ENCODE measurements at regions not wholly inside any gene's neighbourhood (a gene's known extent, or its start where the extent isn't known, plus 50 kb on each side); places are given as distances from the start of the nearest gene placed in this dataset.

DNA sequence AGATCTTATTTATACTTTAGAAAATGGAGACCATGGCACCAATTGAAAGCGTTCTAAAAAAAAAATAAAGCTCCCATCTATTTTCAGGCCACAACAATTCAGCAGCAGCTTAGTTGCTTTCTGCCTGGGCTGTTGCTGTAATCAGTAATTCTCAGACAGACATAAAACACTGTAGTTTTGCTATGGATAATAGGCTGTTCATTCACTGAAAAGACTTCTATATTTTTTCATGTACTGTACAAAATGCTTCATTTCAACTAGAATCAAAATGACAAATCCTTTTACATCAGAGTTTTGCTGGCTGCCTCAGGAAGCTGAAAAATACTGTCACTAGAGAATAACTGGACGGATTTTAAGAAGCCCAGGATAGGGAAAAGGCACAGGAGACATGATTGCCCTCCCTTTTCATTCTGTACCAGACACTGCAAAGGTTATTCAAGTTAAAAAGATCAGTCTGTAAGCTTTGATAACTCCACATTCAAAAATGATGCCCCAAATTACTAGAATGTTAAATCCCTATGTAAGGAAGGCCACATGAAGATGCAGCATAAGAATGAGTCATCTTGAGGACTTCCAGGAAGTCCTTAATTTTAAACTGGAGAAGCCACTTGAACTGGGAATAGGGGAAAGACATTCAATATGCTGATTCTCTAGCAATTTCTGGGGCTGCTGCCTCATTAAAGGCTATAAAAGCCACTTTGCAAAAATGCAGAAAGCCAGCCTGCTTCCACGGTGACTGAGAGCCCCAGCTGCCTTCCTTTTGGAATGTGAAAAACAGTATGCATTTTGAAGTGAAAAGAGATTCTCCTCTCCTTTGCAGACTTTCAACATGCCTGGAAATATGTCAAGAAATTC, 403.2 kb upstream of the RASGEF1B start:
- TF ChIP-seq POLR2A (IDR thresholded peaks at IDR 0.05) (no peak), CTCF (IDR thresholded peaks at IDR 0.05) (no peak)
- Histone ChIP-seq H3K36me3 (no peaks in the 10 kb centered on the region), H3K4me1 (no peaks in the 10 kb centered on the region), H3K27ac (no peak overlapping the region), H3K4me3 (no peak overlapping the region), H3K9me3 (no peaks in the 10 kb centered on the region), H3K27me3 (no peaks in the 10 kb centered on the region)
- intact Hi-C loops (cut with DNase I; ENCODE audit: low total_unique reads) = no loop called here
- no peak for DNase-seq

DNA sequence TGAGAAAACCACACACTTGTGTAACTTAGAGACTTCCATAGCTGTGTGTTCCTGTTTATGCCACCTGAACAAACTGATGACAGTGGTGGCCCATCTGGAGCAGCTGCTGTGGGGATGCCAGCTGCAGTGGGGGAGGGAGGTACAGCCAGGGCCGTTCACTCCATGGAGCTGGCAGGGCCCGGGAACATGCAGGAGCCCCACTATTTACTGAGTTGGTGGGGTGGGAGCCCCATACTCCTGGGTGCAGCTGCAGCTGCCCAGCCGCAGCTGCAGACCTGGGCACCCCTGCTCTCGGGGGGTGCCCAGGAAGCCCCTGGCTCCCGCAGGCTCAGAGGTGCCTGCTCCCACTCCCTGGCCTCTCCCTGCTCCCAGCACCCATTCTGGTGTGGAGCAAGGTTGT, 398.6 kb upstream of the RASGEF1B start:
- Histone ChIP-seq H3K9me3 (no peaks in the 10 kb centered on the region), H3K27me3 (no peaks in the 10 kb centered on the region), H3K27ac (no peak overlapping the region), H3K36me3 (no peaks in the 10 kb centered on the region), H3K4me3 (no peak overlapping the region), H3K4me1 (no peaks in the 10 kb centered on the region)
- intact Hi-C loops (cut with DNase I; ENCODE audit: low total_unique reads) = no loop called here
- no peak for DNase-seq
- TF ChIP-seq CTCF (IDR thresholded peaks at IDR 0.05) (no peak), POLR2A (IDR thresholded peaks at IDR 0.05) (no peak)

GRCh38 chr4:81860111-81860510, 388.4 kb upstream of the RASGEF1B start:
- intact Hi-C loops (cut with DNase I; ENCODE audit: low total_unique reads) = no loop called here
- H3K36me3 ChIP-seq = no peaks in the 10 kb centered on the region
- H3K4me3 ChIP-seq = no peak overlapping the region
- H3K27ac ChIP-seq = no peak overlapping the region
- no peak for TF ChIP-seq CTCF (IDR thresholded peaks at IDR 0.05)
- no peak for TF ChIP-seq POLR2A (IDR thresholded peaks at IDR 0.05)
- H3K27me3 ChIP-seq = no peaks in the 10 kb centered on the region
- no peaks in the 10 kb centered on the region for H3K9me3 ChIP-seq
- no peaks in the 10 kb centered on the region for H3K4me1 ChIP-seq
- DNase-seq = no peak

DNA sequence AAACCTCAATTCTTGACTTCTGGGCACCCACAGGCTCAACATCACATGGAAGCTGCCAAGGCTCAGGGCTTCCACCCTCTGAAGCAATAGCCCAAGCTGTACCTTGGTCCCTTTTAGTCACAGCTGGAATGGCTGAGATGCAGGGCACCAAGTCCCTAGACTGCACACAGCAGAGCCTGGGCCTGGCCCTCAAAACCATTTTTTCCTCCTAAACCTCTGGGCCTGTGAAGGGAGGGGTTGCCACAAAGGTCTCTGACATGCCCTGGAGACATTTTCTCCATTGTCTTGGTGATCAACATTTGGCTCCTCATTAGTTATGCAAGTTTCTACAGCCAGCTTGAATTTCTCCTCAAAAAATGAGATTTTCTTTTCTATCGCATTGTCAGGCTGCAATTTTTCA, 382.7 kb upstream of the RASGEF1B start:
- DNase-seq = no peak

More for the DNA sequence above, 382.7 kb upstream of the RASGEF1B start:
- H3K36me3 ChIP-seq = no peaks in the 10 kb centered on the region
- no peak for TF ChIP-seq POLR2A (IDR thresholded peaks at IDR 0.05)
- no peak for TF ChIP-seq CTCF (IDR thresholded peaks at IDR 0.05)
- no peaks in the 10 kb centered on the region for H3K27me3 ChIP-seq
- no peaks in the 10 kb centered on the region for H3K9me3 ChIP-seq
- H3K4me1 ChIP-seq = no peaks in the 10 kb centered on the region
- no peak overlapping the region for H3K27ac ChIP-seq
- no peak overlapping the region for H3K4me3 ChIP-seq
- intact Hi-C loops (cut with DNase I; ENCODE audit: low total_unique reads) = no loop called here
